ENCODE measurements at regions not wholly inside any gene's neighbourhood (a gene's known extent, or its start where the extent isn't known, plus 50 kb on each side); places are given as distances from the start of the nearest gene placed in this dataset.

DNA sequence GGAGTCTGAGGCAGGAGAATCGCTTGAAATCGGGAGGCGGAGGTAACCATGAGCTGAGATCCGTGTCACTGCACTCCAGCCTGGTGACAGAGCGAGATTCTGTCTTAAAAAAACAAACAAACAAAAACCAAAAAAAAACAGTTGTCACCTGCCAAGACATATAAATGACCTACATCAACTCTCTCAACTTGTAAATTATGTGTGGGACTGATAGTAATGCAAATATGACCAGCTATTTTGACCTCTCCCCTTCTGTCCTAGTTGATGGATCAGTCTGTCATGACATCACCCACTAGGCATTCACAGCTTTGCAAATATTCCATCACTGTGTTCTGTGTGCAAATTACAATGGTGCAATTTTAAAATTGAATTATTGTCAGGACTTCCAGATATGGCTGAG lies 175.4 kb downstream of the EBLN2 start:
- ChIA-PET CTCF (interaction anchor here (0.7 kb wide), 1 partner anchor 49 kb away, joined by 3 read pairs; no protein-coding TSS in a partner anchor), POLR2A (no interaction called here)
- no peak for ATAC-seq
- 11% methylated on average over 5 of the region's 5 CpGs for WGBS (ENCODE audit: missing lambda C conversion rate)
- no peak for FAIRE-seq
- H3K4me2 ChIP-seq: no peak overlapping the region
- H3K9me3 ChIP-seq: no peaks in the 10 kb centered on the region
- no peak overlapping the region for H3K27ac ChIP-seq
- H3K4me3 ChIP-seq: no peak overlapping the region
- DNase-seq (ENCODE audit: low read depth in 1 of 2, low spot score in 1 of 2): no peak
- H3K4me1 ChIP-seq: no peaks in the 10 kb centered on the region
- TF ChIP-seq TFCP2L1 (CRISPR knock-in tag; IDR thresholded peaks at IDR 0.05) (no peak), CBX2 (IDR thresholded peaks at IDR 0.05; ENCODE audit: borderline replicate concordance, low read depth) (no peak), KDM1A (IDR thresholded peaks at IDR 0.05; ENCODE audit: low read depth) (no peak), HOXB13 (CRISPR knock-in tag; IDR thresholded peaks at IDR 0.05; ENCODE audit: low read depth) (no peak), EHMT2 (IDR thresholded peaks at IDR 0.05; ENCODE audit: low read depth) (no peak), RNF2 (IDR thresholded peaks at IDR 0.05; ENCODE audit: borderline replicate concordance, low read depth) (no peak), EP300 (IDR thresholded peaks at IDR 0.05) (no peak), HOXB5 (CRISPR knock-in tag; IDR thresholded peaks at IDR 0.05) (no peak), HEYL (CRISPR knock-in tag; IDR thresholded peaks at IDR 0.05) (no peak), RARB (CRISPR knock-in tag; IDR thresholded peaks at IDR 0.05) (no peak), MAZ (IDR thresholded peaks at IDR 0.05; ENCODE audit: borderline replicate concordance, low read depth, low read length) (no peak), HDAC2 (IDR thresholded peaks at IDR 0.05) (no peak), ESRRA (IDR thresholded peaks at IDR 0.05; ENCODE audit: borderline replicate concordance, low read length) (no peak)
- TF ChIP-seq, protein P1, sequence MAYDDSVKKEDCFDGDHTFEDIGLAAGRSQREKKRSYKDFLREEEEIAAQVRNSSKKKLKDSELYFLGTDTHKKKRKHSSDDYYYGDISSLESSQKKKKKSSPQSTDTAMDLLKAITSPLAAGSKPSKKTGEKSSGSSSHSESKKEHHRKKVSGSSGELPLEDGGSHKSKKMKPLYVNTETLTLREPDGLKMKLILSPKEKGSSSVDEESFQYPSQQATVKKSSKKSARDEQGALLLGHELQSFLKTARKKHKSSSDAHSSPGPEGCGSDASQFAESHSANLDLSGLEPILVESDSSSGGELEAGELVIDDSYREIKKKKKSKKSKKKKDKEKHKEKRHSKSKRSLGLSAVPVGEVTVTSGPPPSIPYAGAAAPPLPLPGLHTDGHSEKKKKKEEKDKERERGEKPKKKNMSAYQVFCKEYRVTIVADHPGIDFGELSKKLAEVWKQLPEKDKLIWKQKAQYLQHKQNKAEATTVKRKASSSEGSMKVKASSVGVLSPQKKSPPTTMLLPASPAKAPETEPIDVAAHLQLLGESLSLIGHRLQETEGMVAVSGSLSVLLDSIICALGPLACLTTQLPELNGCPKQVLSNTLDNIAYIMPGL (CRISPR knock-in tag; IDR thresholded peaks at IDR 0.05; ENCODE audit: borderline replicate concordance): no peak
- TF ChIP-seq, protein P2, sequence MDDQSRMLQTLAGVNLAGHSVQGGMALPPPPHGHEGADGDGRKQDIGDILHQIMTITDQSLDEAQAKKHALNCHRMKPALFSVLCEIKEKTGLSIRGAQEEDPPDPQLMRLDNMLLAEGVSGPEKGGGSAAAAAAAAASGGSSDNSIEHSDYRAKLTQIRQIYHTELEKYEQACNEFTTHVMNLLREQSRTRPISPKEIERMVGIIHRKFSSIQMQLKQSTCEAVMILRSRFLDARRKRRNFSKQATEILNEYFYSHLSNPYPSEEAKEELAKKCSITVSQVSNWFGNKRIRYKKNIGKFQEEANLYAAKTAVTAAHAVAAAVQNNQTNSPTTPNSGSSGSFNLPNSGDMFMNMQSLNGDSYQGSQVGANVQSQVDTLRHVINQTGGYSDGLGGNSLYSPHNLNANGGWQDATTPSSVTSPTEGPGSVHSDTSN (IDR thresholded peaks at IDR 0.05): no peak
- TF ChIP-seq, protein P3, sequence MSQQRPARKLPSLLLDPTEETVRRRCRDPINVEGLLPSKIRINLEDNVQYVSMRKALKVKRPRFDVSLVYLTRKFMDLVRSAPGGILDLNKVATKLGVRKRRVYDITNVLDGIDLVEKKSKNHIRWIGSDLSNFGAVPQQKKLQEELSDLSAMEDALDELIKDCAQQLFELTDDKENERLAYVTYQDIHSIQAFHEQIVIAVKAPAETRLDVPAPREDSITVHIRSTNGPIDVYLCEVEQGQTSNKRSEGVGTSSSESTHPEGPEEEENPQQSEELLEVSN (IDR thresholded peaks at IDR 0.05; ENCODE audit: borderline replicate concordance, low read depth): no peak

DNA sequence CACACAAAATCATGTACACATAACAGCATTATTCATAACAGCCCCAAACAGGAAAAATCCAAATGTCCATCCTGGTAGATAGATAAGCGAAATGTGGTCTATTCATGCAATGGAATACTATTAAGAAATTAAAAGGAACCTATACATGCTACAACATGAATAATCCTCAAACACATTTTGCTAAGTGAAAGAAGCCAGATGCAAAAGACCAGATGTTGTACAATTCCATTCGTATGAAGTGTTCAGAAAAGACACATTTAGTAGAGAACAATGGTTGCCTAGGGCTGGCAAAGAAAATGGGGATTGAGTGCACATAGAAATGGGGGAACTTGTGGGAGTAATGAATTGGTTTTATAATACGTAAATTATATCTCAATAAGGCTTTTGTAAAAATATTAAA lies 182.3 kb downstream of the EBLN2 start:
- no peak for TF ChIP-seq ESRRA (IDR thresholded peaks at IDR 0.05; ENCODE audit: borderline replicate concordance, low read length)
- TF ChIP-seq EP300 (IDR thresholded peaks at IDR 0.05): no peak
- TF ChIP-seq HOXB5 (CRISPR knock-in tag; IDR thresholded peaks at IDR 0.05): no peak
- TF ChIP-seq, protein P2 (IDR thresholded peaks at IDR 0.05): no peak
- no peak for TF ChIP-seq HOXB13 (CRISPR knock-in tag; IDR thresholded peaks at IDR 0.05; ENCODE audit: low read depth)
- TF ChIP-seq, protein P4, sequence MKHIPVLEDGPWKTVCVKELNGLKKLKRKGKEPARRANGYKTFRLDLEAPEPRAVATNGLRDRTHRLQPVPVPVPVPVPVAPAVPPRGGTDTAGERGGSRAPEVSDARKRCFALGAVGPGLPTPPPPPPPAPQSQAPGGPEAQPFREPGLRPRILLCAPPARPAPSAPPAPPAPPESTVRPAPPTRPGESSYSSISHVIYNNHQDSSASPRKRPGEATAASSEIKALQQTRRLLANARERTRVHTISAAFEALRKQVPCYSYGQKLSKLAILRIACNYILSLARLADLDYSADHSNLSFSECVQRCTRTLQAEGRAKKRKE (CRISPR knock-in tag; IDR thresholded peaks at IDR 0.05; ENCODE audit: low read depth): no peak
- TF ChIP-seq, protein P5, sequence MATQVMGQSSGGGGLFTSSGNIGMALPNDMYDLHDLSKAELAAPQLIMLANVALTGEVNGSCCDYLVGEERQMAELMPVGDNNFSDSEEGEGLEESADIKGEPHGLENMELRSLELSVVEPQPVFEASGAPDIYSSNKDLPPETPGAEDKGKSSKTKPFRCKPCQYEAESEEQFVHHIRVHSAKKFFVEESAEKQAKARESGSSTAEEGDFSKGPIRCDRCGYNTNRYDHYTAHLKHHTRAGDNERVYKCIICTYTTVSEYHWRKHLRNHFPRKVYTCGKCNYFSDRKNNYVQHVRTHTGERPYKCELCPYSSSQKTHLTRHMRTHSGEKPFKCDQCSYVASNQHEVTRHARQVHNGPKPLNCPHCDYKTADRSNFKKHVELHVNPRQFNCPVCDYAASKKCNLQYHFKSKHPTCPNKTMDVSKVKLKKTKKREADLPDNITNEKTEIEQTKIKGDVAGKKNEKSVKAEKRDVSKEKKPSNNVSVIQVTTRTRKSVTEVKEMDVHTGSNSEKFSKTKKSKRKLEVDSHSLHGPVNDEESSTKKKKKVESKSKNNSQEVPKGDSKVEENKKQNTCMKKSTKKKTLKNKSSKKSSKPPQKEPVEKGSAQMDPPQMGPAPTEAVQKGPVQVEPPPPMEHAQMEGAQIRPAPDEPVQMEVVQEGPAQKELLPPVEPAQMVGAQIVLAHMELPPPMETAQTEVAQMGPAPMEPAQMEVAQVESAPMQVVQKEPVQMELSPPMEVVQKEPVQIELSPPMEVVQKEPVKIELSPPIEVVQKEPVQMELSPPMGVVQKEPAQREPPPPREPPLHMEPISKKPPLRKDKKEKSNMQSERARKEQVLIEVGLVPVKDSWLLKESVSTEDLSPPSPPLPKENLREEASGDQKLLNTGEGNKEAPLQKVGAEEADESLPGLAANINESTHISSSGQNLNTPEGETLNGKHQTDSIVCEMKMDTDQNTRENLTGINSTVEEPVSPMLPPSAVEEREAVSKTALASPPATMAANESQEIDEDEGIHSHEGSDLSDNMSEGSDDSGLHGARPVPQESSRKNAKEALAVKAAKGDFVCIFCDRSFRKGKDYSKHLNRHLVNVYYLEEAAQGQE (IDR thresholded peaks at IDR 0.05): no peak
- TF ChIP-seq HDAC2 (IDR thresholded peaks at IDR 0.05): no peak
- no peak for TF ChIP-seq KDM5A (IDR thresholded peaks at IDR 0.05)
- TF ChIP-seq HEYL (CRISPR knock-in tag; IDR thresholded peaks at IDR 0.05): no peak
- no peak overlapping the region for H3K27ac ChIP-seq
- DNase-seq (ENCODE audit: low read depth in 1 of 2, low spot score in 1 of 2) (no peak), FAIRE-seq (no peak), ATAC-seq (no peak)
- POLR2A ChIA-PET: no interaction called here
- H3K9me3 ChIP-seq: no peaks in the 10 kb centered on the region
- no peaks in the 10 kb centered on the region for H3K4me1 ChIP-seq
- no peak overlapping the region for H3K4me2 ChIP-seq
- no peak overlapping the region for H3K4me3 ChIP-seq
- CTCF ChIA-PET: no interaction called here
- WGBS (ENCODE audit: missing lambda C conversion rate): 2% methylated on average over 3 of the region's 3 CpGs

Data from A549 (cell line).